OCI-LY1 (cell line): ENCODE measurements at regions not wholly inside any gene's neighbourhood (a gene's known extent, or its start where the extent isn't known, plus 50 kb on each side); places are given as distances from the start of the nearest gene placed in this dataset.

Experiments
- H2AFZ ChIP-seq: fragments of 200-600 bp; sonication (generic), shearing (Covaris generic); 2 replicates; pipeline ENCODE4 v1.6.0; 2014; ENCODE audit warnings: antibody characterized with exemption, mild to moderate bottlenecking, low read length
- H3F3A ChIP-seq: fragments of 200-600 bp; sonication (generic), shearing (Covaris generic); 2 replicates; pipeline ENCODE4 v1.6.0; 2014; ENCODE audit warnings: mild to moderate bottlenecking, antibody characterized with exemption, low read length, moderate library complexity; ENCODE audit not compliant: insufficient read depth
- H3K27ac ChIP-seq: fragments of 200-600 bp; sonication (generic); 2 replicates; pipeline ENCODE4 v1.5.1; 2014; ENCODE audit warnings: low read length, mixed run types, mild to moderate bottlenecking, low read depth; ENCODE audit not compliant: poor library complexity, severe bottlenecking
- H3K27me3 ChIP-seq: fragments of 200-600 bp; sonication (generic); 2 replicates; pipeline ENCODE4 v1.6.0; 2014; ENCODE audit warnings: antibody characterized with exemption, mild to moderate bottlenecking, low read length, moderate library complexity; ENCODE audit not compliant: insufficient read depth
- H3K36me3 ChIP-seq: fragments of 200-600 bp; sonication (generic); 2 replicates; pipeline ENCODE4 v1.6.1; 2014; ENCODE audit warnings: mild to moderate bottlenecking, antibody characterized with exemption, low read length, moderate library complexity, mixed read lengths; ENCODE audit not compliant: insufficient read depth
- H3K4me1 ChIP-seq: fragments of 200-600 bp; sonication (generic); 2 replicates; pipeline ENCODE4 v1.5.1; 2014; ENCODE audit warnings: mild to moderate bottlenecking, low read length, moderate library complexity; ENCODE audit not compliant: insufficient read depth, severe bottlenecking
- H3K4me2 ChIP-seq: fragments of 200-600 bp; sonication (generic), shearing (Covaris generic); 2 replicates; pipeline ENCODE4 v1.6.1; 2014; ENCODE audit warnings: low read length
- H3K4me3 ChIP-seq: fragments of 200-600 bp; sonication (generic); 2 replicates; pipeline ENCODE4 v1.5.1; 2014; ENCODE audit warnings: low read length, low read depth, mild to moderate bottlenecking, mixed read lengths; ENCODE audit not compliant: poor library complexity, severe bottlenecking
- H3K79me2 ChIP-seq: fragments of 200-600 bp; shearing (Covaris generic); 2 replicates; pipeline ENCODE4 v1.6.1; 2016; ENCODE audit warnings: mixed run types, low read length, mixed read lengths; ENCODE audit not compliant: insufficient read depth
- H3K9ac ChIP-seq: fragments of 200-600 bp; sonication (generic), shearing (Covaris generic); 2 replicates; pipeline ENCODE4 v1.6.1; 2014; ENCODE audit warnings: mild to moderate bottlenecking, low read length, mixed read lengths
- H3K9me2 ChIP-seq: fragments of 200-600 bp; sonication (generic), shearing (Covaris generic); 2 replicates; pipeline ENCODE4 v1.6.1; 2014; ENCODE audit warnings: low read depth, mild to moderate bottlenecking, low read length, mixed read lengths
- H3K9me3 ChIP-seq: fragments of 200-600 bp; shearing (Covaris generic); 2 replicates; pipeline ENCODE4 v1.6.1; 2014; ENCODE audit warnings: low read length, mixed read lengths
- H4K20me1 ChIP-seq: fragments of 200-600 bp; sonication (generic), shearing (Covaris generic); 2 replicates; pipeline ENCODE4 v1.6.0; 2016; ENCODE audit warnings: mild to moderate bottlenecking, low read length; ENCODE audit not compliant: insufficient read depth
- CTCF ChIP-seq: fragments of 200-600 bp; sonication (generic), shearing (Covaris generic); IDR thresholded peaks from 2 replicates; pipeline ENCODE4 v1.5.1; 2017; ENCODE audit warnings: mild to moderate bottlenecking, antibody characterized with exemption, low read length, moderate library complexity, mixed read lengths
- EZH2 ChIP-seq: fragments of 200-600 bp; sonication (generic), shearing (Covaris generic); IDR thresholded peaks from 2 replicates; pipeline ENCODE4 v1.8.0; 2017; ENCODE audit warnings: borderline replicate concordance, mixed run types, mild to moderate bottlenecking, antibody characterized with exemption, low read length, moderate library complexity, mixed read lengths

- H3F3A ChIP-seq, result no peaks in the 10 kb centered on the region
- no peak overlapping the region for H3K4me3 ChIP-seq
- no peaks in the 10 kb centered on the region for H3K27me3 ChIP-seq
- H3K9ac ChIP-seq, result no peak overlapping the region
- no peaks in the 10 kb centered on the region for H3K9me3 ChIP-seq
- H3K9me2 ChIP-seq, result no peaks in the 10 kb centered on the region
- TF ChIP-seq EZH2, result no peak
- no peak for TF ChIP-seq CTCF
- no peak overlapping the region for H3K27ac ChIP-seq
- no peak overlapping the region for H3K4me2 ChIP-seq
- no peaks in the 10 kb centered on the region for H3K79me2 ChIP-seq
- H3K4me1 ChIP-seq, result no peaks in the 10 kb centered on the region
- no peaks in the 10 kb centered on the region for H4K20me1 ChIP-seq
- no peak overlapping the region for H2AFZ ChIP-seq
- no peaks in the 10 kb centered on the region for H3K36me3 ChIP-seq
These were observed 203.5 kb upstream of the ZBTB20 start for GRCh38 chr3:115350606-115351005.

- Histone ChIP-seq H2AFZ (no peak overlapping the region), H3K36me3 (no peaks in the 10 kb centered on the region), H3K9ac (no peak overlapping the region), H3K4me3 (no peak overlapping the region), H3K27ac (no peak overlapping the region), H3K4me2 (no peak overlapping the region), H3K9me3 (no peaks in the 10 kb centered on the region), H3K4me1 (no peaks in the 10 kb centered on the region), H3K27me3 (no peaks in the 10 kb centered on the region), H3K79me2 (no peaks in the 10 kb centered on the region), H4K20me1 (no peaks in the 10 kb centered on the region), H3F3A (no peaks in the 10 kb centered on the region), H3K9me2 (no peaks in the 10 kb centered on the region)
- no peak for TF ChIP-seq EZH2
- TF ChIP-seq CTCF, result no peak
These were observed 204.1 kb upstream of the ZBTB20 start for GRCh38 chr3:115351193-115351592.

- Histone ChIP-seq H3F3A (no peaks in the 10 kb centered on the region), H3K27me3 (no peaks in the 10 kb centered on the region), H3K4me2 (no peak overlapping the region), H3K4me3 (no peak overlapping the region), H2AFZ (no peak overlapping the region), H3K79me2 (no peaks in the 10 kb centered on the region), H4K20me1 (no peaks in the 10 kb centered on the region), H3K36me3 (no peaks in the 10 kb centered on the region), H3K9me3 (no peaks in the 10 kb centered on the region), H3K4me1 (no peaks in the 10 kb centered on the region), H3K9me2 (no peaks in the 10 kb centered on the region), H3K9ac (no peak overlapping the region), H3K27ac (no peak overlapping the region)
- TF ChIP-seq CTCF, result no peak
- no peak for TF ChIP-seq EZH2
These were observed 206.9 kb upstream of the ZBTB20 start for GRCh38 chr3:115354010-115354409.
